ENCODE measurements at regions not wholly inside any gene's neighbourhood (a gene's known extent, or its start where the extent isn't known, plus 50 kb on each side); places are given as distances from the start of the nearest gene placed in this dataset.
"Not testable (repeated sequence)": the region's sequence is repeated elsewhere in the genome, so short reads cannot be mapped to it uniquely, and the experiment has no call there.

DNA sequence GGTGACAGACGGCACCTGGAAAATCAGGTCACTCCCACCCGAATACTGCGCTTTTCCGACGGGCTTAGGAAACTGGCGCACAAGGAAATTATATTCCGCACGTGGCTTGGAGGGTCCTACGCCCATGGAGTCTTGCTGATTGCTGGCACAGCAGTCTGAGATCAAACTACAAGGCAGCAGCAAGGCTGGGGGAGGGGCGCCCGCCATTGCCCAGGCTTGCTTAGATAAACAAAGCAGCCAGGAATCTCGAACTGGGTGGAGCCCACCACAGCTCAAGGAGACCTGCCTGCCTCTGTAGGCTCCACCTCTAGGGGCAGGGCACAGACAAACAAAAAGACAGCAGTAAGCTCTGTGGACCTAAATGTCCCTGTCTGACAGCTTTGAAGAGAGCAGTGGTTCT is 394.3 kb downstream of the PTH2R start:
- TF ChIP-seq SUZ12 (IDR thresholded peaks at IDR 0.05); TARDBP (IDR thresholded peaks at IDR 0.05); SP1 (IDR thresholded peaks at IDR 0.05); FOXM1 (IDR thresholded peaks at IDR 0.05; ENCODE audit: borderline replicate concordance); FOXK2 (IDR thresholded peaks at IDR 0.05); BHLHE40 (IDR thresholded peaks at IDR 0.05; ENCODE audit: borderline replicate concordance); ARNT (IDR thresholded peaks at IDR 0.05); ZNF384 (IDR thresholded peaks at IDR 0.05); FOXA1 (IDR thresholded peaks at IDR 0.05); L3MBTL2 (conservative IDR thresholded peaks at IDR 0.05); LEF1 (IDR thresholded peaks at IDR 0.05; ENCODE audit: borderline replicate concordance); PKNOX1 (IDR thresholded peaks at IDR 0.05): not testable (repeated sequence)
